ENCODE measurements at regions not wholly inside any gene's neighbourhood (a gene's known extent, or its start where the extent isn't known, plus 50 kb on each side); places are given as distances from the start of the nearest gene placed in this dataset.

- peak; percentile 18 to 68 for DNase-seq
Measured at GRCh38 chr4:117971403-117971802, 62.9 kb upstream of the NDST3 start.

GRCh38 chr4:117983541-117984365 lies 50.5 kb upstream of the NDST3 start:
- DNase-seq, result no peak

- DNase-seq, result no peak
Measured at GRCh38 chr4:117984366-117984680, 50.0 kb upstream of the NDST3 start.
